Hepatic stellate cell (primary cell): ENCODE measurements at regions not wholly inside any gene's neighbourhood (a gene's known extent, or its start where the extent isn't known, plus 50 kb on each side); places are given as distances from the start of the nearest gene placed in this dataset.

Experiments used
- DNase-seq: peaks from one replicate; pipeline ENCODE4 v3.0.0; 2011; ENCODE audit warnings: low spot score

GRCh38 chr2:46813020-46813415 lies 102.6 kb downstream of the MCFD2 start:
- no peak for DNase-seq
